Activated CD4-positive, CD25-positive, alpha-beta regulatory T cell treated with anti-CD3 and anti-CD28 coated beads, Interleukin-2, amount 50 U/mL, for 72 hours (primary cell): ENCODE measurements at regions not wholly inside any gene's neighbourhood (a gene's known extent, or its start where the extent isn't known, plus 50 kb on each side); places are given as distances from the start of the nearest gene placed in this dataset.

Experiments
- DNase-seq: peaks from one replicate; pipeline ENCODE4 v3.0.0; 2021

- DNase-seq, result no peak
Measured at GRCh38 chr5:158287643-158288271, 428.8 kb upstream of the CLINT1 start.

GRCh38 chr5:158286827-158287226 lies 427.9 kb upstream of the CLINT1 start:
- DNase-seq, result no peak

GRCh38 chr5:158285698-158286097 lies 426.8 kb upstream of the CLINT1 start:
- no peak for DNase-seq

- no peak for DNase-seq
Measured at GRCh38 chr5:158284242-158284641, 425.3 kb upstream of the CLINT1 start.

GRCh38 chr5:158283397-158283796 lies 424.5 kb upstream of the CLINT1 start:
- no peak for DNase-seq

GRCh38 chr5:158278216-158278925 lies 419.4 kb upstream of the CLINT1 start:
- no peak for DNase-seq

GRCh38 chr5:158277276-158277675 lies 418.3 kb upstream of the CLINT1 start:
- DNase-seq, result no peak

- DNase-seq, result no peak
Measured at GRCh38 chr5:158276692-158277091, 417.7 kb upstream of the CLINT1 start.

GRCh38 chr5:158275511-158275910 lies 416.6 kb upstream of the CLINT1 start:
- no peak for DNase-seq

GRCh38 chr5:158273035-158273434 lies 414.1 kb upstream of the CLINT1 start:
- DNase-seq, result no peak

- DNase-seq, result no peak
Measured at GRCh38 chr5:158272409-158272808, 413.5 kb upstream of the CLINT1 start.

- DNase-seq, result no peak
Measured at GRCh38 chr5:158270996-158271554, 412.1 kb upstream of the CLINT1 start.

- DNase-seq, result no peak
Measured at GRCh38 chr5:158268286-158268685, 409.3 kb upstream of the CLINT1 start.

GRCh38 chr5:158267228-158267627 lies 408.3 kb upstream of the CLINT1 start:
- no peak for DNase-seq

- DNase-seq, result no peak
Measured at GRCh38 chr5:158265931-158266700, 407.2 kb upstream of the CLINT1 start.

GRCh38 chr5:158265346-158265745 lies 406.4 kb upstream of the CLINT1 start:
- no peak for DNase-seq

GRCh38 chr5:158264264-158264663 lies 405.3 kb upstream of the CLINT1 start:
- DNase-seq, result no peak

GRCh38 chr5:158261674-158262367 lies 402.9 kb upstream of the CLINT1 start:
- DNase-seq, result no peak

GRCh38 chr5:158256096-158256495 lies 397.2 kb upstream of the CLINT1 start:
- no peak for DNase-seq

- no peak for DNase-seq
Measured at GRCh38 chr5:158255609-158256008, 396.7 kb upstream of the CLINT1 start.

GRCh38 chr5:158246661-158247060 lies 387.7 kb upstream of the CLINT1 start:
- no peak for DNase-seq

GRCh38 chr5:158245513-158245912 lies 386.6 kb upstream of the CLINT1 start:
- no peak for DNase-seq

GRCh38 chr5:158244882-158245281 lies 385.9 kb upstream of the CLINT1 start:
- no peak for DNase-seq
